GM10248 (cell line): ENCODE measurements at regions not wholly inside any gene's neighbourhood (a gene's known extent, or its start where the extent isn't known, plus 50 kb on each side); places are given as distances from the start of the nearest gene placed in this dataset.

Source experiments
- CTCF ChIA-PET: fragments of 300-600 bp; sonication (Branson Sonifier 250); formaldehyde crosslinking; extraction: SDS; loops from one replicate; lab custom pipeline; 2021; ENCODE audit warnings: antibody characterized with exemption; lab: Yijun Ruan, JAX
- POLR2A ChIA-PET: fragments of 350-650 bp; sonication (Branson Sonifier 250); formaldehyde crosslinking; extraction: SDS; loops from one replicate; lab custom pipeline; 2020; ENCODE audit warnings: antibody characterized with exemption; lab: Yijun Ruan, JAX
- DNase-seq: peaks from one replicate; pipeline ENCODE4 v3.0.0; 2012; ENCODE audit errors: extremely low spot score
- CTCF ChIP-seq: IDR thresholded peaks from 2 replicates; pipeline ENCODE4 v1.5.1; 2012; ENCODE audit warnings: mild to moderate bottlenecking, low read depth; ENCODE audit errors: extremely low read depth, missing control alignments, control extremely low read depth

DNA sequence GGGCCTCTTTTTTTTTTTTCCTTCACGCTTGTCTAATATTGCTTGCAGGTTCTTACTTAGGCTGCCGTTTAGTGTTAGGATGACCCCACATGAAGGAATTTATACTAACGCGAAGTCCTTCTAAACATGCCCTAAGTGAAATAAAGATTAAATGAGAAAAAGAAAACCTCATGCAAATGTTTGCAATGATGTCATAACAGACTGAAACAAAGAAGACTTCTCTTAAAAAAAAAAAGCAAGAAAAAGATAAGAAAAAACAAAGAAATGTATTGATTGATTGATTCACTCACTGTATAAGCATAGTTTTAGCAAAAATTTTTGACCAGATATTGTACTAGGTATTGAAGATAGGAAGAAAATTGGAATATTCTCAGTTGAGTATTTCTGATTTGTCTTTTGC lies 418.2 kb downstream of the IRS2 start:
- ChIA-PET CTCF (no interaction called here), POLR2A (no interaction called here)
- TF ChIP-seq CTCF, result no peak
- DNase-seq, result no peak

DNA sequence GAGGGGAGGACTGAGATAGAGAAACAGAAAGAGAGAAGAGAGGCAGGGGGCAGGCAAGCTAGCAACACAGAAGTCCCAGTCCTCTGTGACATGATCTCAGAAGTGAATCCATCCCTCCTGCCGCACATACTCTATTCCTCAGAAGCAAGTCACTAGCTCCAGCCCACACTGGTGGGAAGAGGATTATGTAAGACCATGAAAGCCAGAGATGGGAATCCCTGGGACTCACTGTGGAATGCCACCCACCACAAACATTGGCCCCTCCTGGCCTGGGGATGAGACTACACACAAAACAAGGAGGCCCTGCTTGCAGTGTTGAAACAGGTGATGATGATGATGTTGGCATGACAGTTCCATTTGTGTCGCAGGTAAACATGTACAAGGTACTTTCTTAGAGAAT lies 419.9 kb downstream of the IRS2 start:
- DNase-seq, result no peak
- ChIA-PET CTCF (no interaction called here), POLR2A (no interaction called here)
- TF ChIP-seq CTCF, result no peak

DNA sequence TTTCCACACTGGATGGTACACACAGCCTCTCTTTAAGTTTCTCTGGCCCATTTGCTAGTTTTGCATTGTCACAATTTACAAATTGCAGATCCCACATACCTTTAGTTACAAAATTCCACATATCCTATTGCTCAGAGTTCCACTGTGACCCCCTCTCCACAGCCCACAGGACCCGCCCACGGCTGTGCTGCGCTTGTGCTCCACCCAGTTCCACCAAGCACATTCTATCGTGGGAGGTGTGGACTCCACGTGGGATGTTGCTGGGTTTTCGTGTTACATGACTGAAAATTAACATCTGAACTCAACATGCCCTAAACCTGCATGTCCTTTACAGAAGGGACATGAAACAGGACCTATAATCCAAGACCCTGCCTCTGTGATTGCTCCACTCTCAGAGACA lies 423.0 kb downstream of the IRS2 start:
- TF ChIP-seq CTCF, result no peak
- CTCF ChIA-PET, result no interaction called here
- DNase-seq, result no peak
- POLR2A ChIA-PET, result no interaction called here

DNA sequence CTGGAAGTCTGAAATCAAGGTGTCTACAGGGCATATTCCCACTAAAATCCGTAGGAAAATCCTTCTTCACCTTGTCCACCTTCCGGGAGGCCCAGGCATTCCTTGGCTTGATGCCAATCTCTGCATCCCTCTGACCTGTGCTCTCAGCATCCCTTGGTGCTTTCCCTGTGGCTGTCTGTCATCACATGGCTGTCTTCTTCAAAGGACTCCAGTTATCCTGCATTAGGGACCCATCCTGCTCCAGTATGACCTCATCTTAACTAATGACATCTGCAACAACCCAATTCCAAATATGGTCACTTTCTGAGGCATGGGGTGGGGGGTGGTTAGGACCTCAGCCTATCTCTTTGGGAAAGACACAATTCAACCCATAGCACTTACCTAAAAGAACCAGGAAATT lies 423.8 kb downstream of the IRS2 start:
- DNase-seq, result no peak
- no peak for TF ChIP-seq CTCF
- POLR2A ChIA-PET, result no interaction called here
- CTCF ChIA-PET, result no interaction called here

DNA sequence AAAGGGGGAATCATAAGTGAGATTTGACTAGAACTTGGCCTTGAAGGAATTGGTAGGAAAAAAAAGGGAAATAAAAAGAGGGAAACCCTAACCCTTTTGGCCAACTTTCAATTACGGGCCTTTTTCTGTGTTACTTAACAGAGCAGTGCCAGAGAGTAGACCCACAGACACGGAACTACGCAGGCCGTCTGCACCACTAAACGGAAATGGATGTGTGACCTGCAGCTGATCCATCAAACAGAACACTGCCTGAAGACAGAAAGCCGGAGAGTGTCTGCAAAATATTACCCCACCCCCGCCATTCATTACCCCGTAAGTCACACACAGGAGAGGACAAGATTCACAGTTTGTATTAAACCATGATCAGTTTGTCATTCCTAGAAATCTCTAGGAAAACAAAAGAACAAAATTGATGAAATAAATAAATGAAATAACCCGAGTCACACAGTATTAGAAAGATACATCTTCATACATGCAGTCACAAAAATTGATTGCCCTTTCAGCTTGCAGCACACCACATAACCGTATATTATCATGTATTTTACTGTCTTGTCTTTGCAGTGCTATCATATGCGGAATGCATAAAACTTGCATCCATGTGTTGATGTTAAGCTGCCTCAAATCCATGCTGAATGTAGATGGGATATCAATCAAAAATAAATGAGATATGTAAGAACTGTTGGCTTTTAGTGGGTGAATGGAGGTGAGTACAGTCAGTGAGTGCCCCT lies 424.7 kb downstream of the IRS2 start:
- ChIA-PET POLR2A (no interaction called here), CTCF (no interaction called here)
- no peak for DNase-seq
- no peak for TF ChIP-seq CTCF

GRCh38 chr13:109357751-109358471 lies 428.5 kb downstream of the IRS2 start:
- DNase-seq, result no peak

More at GRCh38 chr13:109357751-109358471, 428.5 kb downstream of the IRS2 start:
- ChIA-PET CTCF (no interaction called here), POLR2A (no interaction called here)
- TF ChIP-seq CTCF, result no peak
